H9 (cell line): ENCODE measurements at regions not wholly inside any gene's neighbourhood (a gene's known extent, or its start where the extent isn't known, plus 50 kb on each side); places are given as distances from the start of the nearest gene placed in this dataset.

ENCODE experiments used
- DNase-seq: peaks from one replicate; pipeline ENCODE4 v3.0.0-alpha.2; 2017
- H2AFZ ChIP-seq: one replicate; pipeline ENCODE4 v1.6.1; 2013; ENCODE audit warnings: mild to moderate bottlenecking, low read length, control low read depth, moderate library complexity
- H2AK5ac ChIP-seq: 2 replicates; pipeline ENCODE4 v1.6.1; 2013; ENCODE audit warnings: low read length, control low read depth, mixed read lengths; ENCODE audit not compliant: insufficient read length
- H2BK120ac ChIP-seq: one replicate; pipeline ENCODE4 v1.6.1; 2013; ENCODE audit warnings: low read depth, mild to moderate bottlenecking, low read length, control low read depth, inconsistent platforms; ENCODE audit not compliant: poor library complexity, severe bottlenecking
- H2BK12ac ChIP-seq: 2 replicates; pipeline ENCODE4 v1.6.1; 2013; ENCODE audit warnings: low read length, control low read depth, mixed read lengths, low read depth; ENCODE audit not compliant: insufficient read length
- H2BK15ac ChIP-seq: 2 replicates; pipeline ENCODE4 v1.6.1; 2013; ENCODE audit warnings: low read depth, low read length, control low read depth
- H2BK20ac ChIP-seq: one replicate; pipeline ENCODE4 v1.6.1; 2013; ENCODE audit warnings: low read depth, mild to moderate bottlenecking, low read length, control low read depth, inconsistent platforms; ENCODE audit not compliant: poor library complexity, severe bottlenecking
- H2BK5ac ChIP-seq: 2 replicates; pipeline ENCODE4 v1.6.1; 2013; ENCODE audit warnings: low read length, control low read depth, mixed read lengths; ENCODE audit not compliant: insufficient read length
- H3K14ac ChIP-seq: 2 replicates; pipeline ENCODE4 v1.6.1; 2013; ENCODE audit warnings: low read length, control low read depth; ENCODE audit not compliant: insufficient read depth
- H3K18ac ChIP-seq: 2 replicates; pipeline ENCODE4 v1.6.1; 2013; ENCODE audit warnings: low read depth, mild to moderate bottlenecking, mixed read lengths, low read length, control low read depth; ENCODE audit not compliant: insufficient read length
- H3K23ac ChIP-seq: 2 replicates; pipeline ENCODE4 v1.6.1; 2013; ENCODE audit warnings: low read length, control low read depth, mixed read lengths, low read depth; ENCODE audit not compliant: insufficient read length
- H3K23me2 ChIP-seq: 2 replicates; pipeline ENCODE4 v1.6.1; 2013; ENCODE audit warnings: low read depth, mild to moderate bottlenecking, mixed read lengths, low read length, control low read depth; ENCODE audit not compliant: insufficient read length, poor library complexity, severe bottlenecking
- H3K27ac ChIP-seq: 2 replicates; pipeline ENCODE4 v1.5.1; 2013; ENCODE audit warnings: low read length, control low read depth, mixed read lengths, low read depth; ENCODE audit not compliant: insufficient read length
- H3K27me3 ChIP-seq: 2 replicates; pipeline ENCODE4 v1.6.1; 2013; ENCODE audit warnings: low read length, control low read depth, inconsistent platforms; ENCODE audit not compliant: insufficient read depth
- H3K4ac ChIP-seq: 2 replicates; pipeline ENCODE4 v1.6.1; 2013; ENCODE audit warnings: low read depth, mild to moderate bottlenecking, control low read depth, inconsistent platforms, low read length, moderate library complexity
- H3K4me1 ChIP-seq: 2 replicates; pipeline ENCODE4 v1.6.1; 2013; ENCODE audit warnings: low read length, control low read depth, inconsistent platforms; ENCODE audit not compliant: insufficient read depth
- H3K4me2 ChIP-seq: 2 replicates; pipeline ENCODE4 v1.6.1; 2013; ENCODE audit warnings: low read length, control low read depth, mixed read lengths; ENCODE audit not compliant: insufficient read length, insufficient read depth
- H3K56ac ChIP-seq: 2 replicates; pipeline ENCODE4 v1.6.1; 2013; ENCODE audit warnings: low read depth, mild to moderate bottlenecking, mixed read lengths, low read length, control low read depth; ENCODE audit not compliant: insufficient read length
- H3K79me1 ChIP-seq: 2 replicates; pipeline ENCODE4 v1.6.1; 2013; ENCODE audit warnings: low read depth, mild to moderate bottlenecking, moderate library complexity, low read length, control low read depth, inconsistent platforms; ENCODE audit not compliant: insufficient read depth, poor library complexity, severe bottlenecking
- H3K79me2 ChIP-seq: 2 replicates; pipeline ENCODE4 v1.6.1; 2013; ENCODE audit warnings: low read length, control low read depth, inconsistent platforms; ENCODE audit not compliant: insufficient read depth
- H3K9ac ChIP-seq: 2 replicates; pipeline ENCODE4 v1.6.1; 2013; ENCODE audit warnings: low read length, control low read depth, mixed read lengths; ENCODE audit not compliant: insufficient read length; ENCODE audit errors: extremely low read depth
- H3K9me3 ChIP-seq: one replicate; pipeline ENCODE4 v1.6.1; 2013; ENCODE audit warnings: low read depth, low read length, inconsistent platforms; ENCODE audit not compliant: control insufficient read depth
- H3T11ph ChIP-seq: one replicate; pipeline ENCODE4 v1.6.1; 2013; ENCODE audit warnings: mild to moderate bottlenecking, low read length, control low read depth, inconsistent platforms
- H4K20me1 ChIP-seq: one replicate; pipeline ENCODE4 v1.6.1; 2013; ENCODE audit not compliant: control insufficient read depth, insufficient read length, insufficient read depth
- H4K5ac ChIP-seq: 2 replicates; pipeline ENCODE4 v1.6.1; 2013; ENCODE audit warnings: low read depth, mild to moderate bottlenecking, mixed read lengths, low read length, control low read depth; ENCODE audit not compliant: insufficient read length
- H4K8ac ChIP-seq: replicated peaks from 2 replicates; pipeline ENCODE4 v1.6.1; 2013; ENCODE audit warnings: low read length, control low read depth, mixed read lengths, low read depth; ENCODE audit not compliant: insufficient read length
- H4K91ac ChIP-seq: 2 replicates; pipeline ENCODE4 v1.6.1; 2013; ENCODE audit warnings: low read depth, mild to moderate bottlenecking, moderate library complexity, mixed read lengths, low read length, control low read depth; ENCODE audit not compliant: insufficient read length
- H3K27ac Mint-ChIP-seq, 3 experiments: 2 replicates in 2 of 3; 3 replicates in 1 of 3; pipeline ENCODE4 v1.8.0; 2020 to 2021; ENCODE audit warnings: mixed read lengths in 3 of 3, mild to moderate bottlenecking in 1 of 3, moderate library complexity in 1 of 3
- H3K27me3 Mint-ChIP-seq: 2 replicates; pipeline ENCODE4 v1.8.0; 2021; ENCODE audit warnings: low read depth, mild to moderate bottlenecking, moderate library complexity, mixed read lengths
- H3K36me3 Mint-ChIP-seq, 3 experiments: 2 replicates in 2 of 3; 3 replicates in 1 of 3; pipeline ENCODE4 v1.8.0; 2020 to 2021; ENCODE audit warnings: low read depth in 3 of 3, mixed read lengths in 3 of 3; ENCODE audit not compliant: insufficient read depth in 1 of 3
- H3K4me1 Mint-ChIP-seq, 2 experiments: 2 replicates each; pipeline ENCODE4 v1.8.0; 2020; ENCODE audit warnings: mixed read lengths in 2 of 2
- H3K4me3 Mint-ChIP-seq, 2 experiments: 2 replicates in 1 of 2; 3 replicates in 1 of 2; pipeline ENCODE4 v1.8.0; 2020 to 2021; ENCODE audit warnings: mild to moderate bottlenecking in 2 of 2, mixed read lengths in 2 of 2, moderate library complexity in 1 of 2
- H3K9me3 Mint-ChIP-seq, 2 experiments: 2 replicates in 1 of 2; 3 replicates in 1 of 2; pipeline ENCODE4 v1.8.0; 2020; ENCODE audit warnings: mild to moderate bottlenecking in 2 of 2, mixed read lengths in 2 of 2, moderate library complexity in 1 of 2
- WGBS: extraction: QIAGEN DNeasy Blood & Tissue Kit; methylation state at CpG from one replicate; pipeline ENCODE4 v1.1.7; 2013; ENCODE audit warnings: missing lambda C conversion rate, low lambda C conversion rate, mixed read lengths; ENCODE audit not compliant: insufficient read length; ENCODE audit errors: extremely low coverage; 5-methylcytosine and 5-hydroxymethylcytosine counted together
- TF ChIP-seq, protein P1 (sequence below): fragments of 200-600 bp; sonication (generic); conservative IDR thresholded peaks from 3 replicates; pipeline ENCODE4 v1.8.0; 2021; ENCODE audit warnings: antibody characterized with exemption, mild to moderate bottlenecking

- TF ChIP-seq, protein P1, sequence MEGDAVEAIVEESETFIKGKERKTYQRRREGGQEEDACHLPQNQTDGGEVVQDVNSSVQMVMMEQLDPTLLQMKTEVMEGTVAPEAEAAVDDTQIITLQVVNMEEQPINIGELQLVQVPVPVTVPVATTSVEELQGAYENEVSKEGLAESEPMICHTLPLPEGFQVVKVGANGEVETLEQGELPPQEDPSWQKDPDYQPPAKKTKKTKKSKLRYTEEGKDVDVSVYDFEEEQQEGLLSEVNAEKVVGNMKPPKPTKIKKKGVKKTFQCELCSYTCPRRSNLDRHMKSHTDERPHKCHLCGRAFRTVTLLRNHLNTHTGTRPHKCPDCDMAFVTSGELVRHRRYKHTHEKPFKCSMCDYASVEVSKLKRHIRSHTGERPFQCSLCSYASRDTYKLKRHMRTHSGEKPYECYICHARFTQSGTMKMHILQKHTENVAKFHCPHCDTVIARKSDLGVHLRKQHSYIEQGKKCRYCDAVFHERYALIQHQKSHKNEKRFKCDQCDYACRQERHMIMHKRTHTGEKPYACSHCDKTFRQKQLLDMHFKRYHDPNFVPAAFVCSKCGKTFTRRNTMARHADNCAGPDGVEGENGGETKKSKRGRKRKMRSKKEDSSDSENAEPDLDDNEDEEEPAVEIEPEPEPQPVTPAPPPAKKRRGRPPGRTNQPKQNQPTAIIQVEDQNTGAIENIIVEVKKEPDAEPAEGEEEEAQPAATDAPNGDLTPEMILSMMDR, result no peak
- no peak for DNase-seq
- Histone ChIP-seq H2BK20ac (no peak overlapping the region), H2BK12ac (no peak overlapping the region), H3K9ac (no peak overlapping the region), H3K14ac (no peak overlapping the region), H3K4ac (no peak overlapping the region), H3K23ac (no peak overlapping the region), H4K20me1 (no peaks in the 10 kb centered on the region), H3K4me2 (no peak overlapping the region), H2AFZ (no peak overlapping the region), H3K23me2 (no peaks in the 10 kb centered on the region), H2BK15ac (no peak overlapping the region), H3K4me1 (peaks cover 2% of the 10 kb centered on the region; the same call in 1 of the 2 replicates), H2BK5ac (no peak overlapping the region), H3K27ac (no peak overlapping the region), H4K5ac (no peak overlapping the region), H4K8ac (no peak overlapping the region), H3T11ph (no peak overlapping the region), H3K27me3 (no peaks in the 10 kb centered on the region), H3K79me2 (no peaks in the 10 kb centered on the region), H2AK5ac (no peak overlapping the region), H3K56ac (no peak overlapping the region), H3K18ac (no peak overlapping the region), H4K91ac (no peak overlapping the region), H3K79me1 (no peaks in the 10 kb centered on the region), H2BK120ac (no peak overlapping the region), H3K9me3 (no peaks in the 10 kb centered on the region)
- Mint-ChIP-seq H3K4me1 (peaks cover 26% of the 10 kb centered on the region in 2 experiments), H3K4me3 (no peak overlapping the region), H3K27ac (no peak overlapping the region), H3K36me3 (no peaks in the 10 kb centered on the region), H3K9me3 (no peaks in the 10 kb centered on the region), H3K27me3 (peaks cover 2% of the 10 kb centered on the region; the same call in 1 of the 2 replicates)
- no CpG with 5 or more reads among the region's 4 CpGs for WGBS
Measured at GRCh38 chr4:24003926-24004325, 114.1 kb upstream of the PPARGC1A start.
